Breast epithelium (tissue), 4 donors: ENCODE measurements at regions not wholly inside any gene's neighbourhood (a gene's known extent, or its start where the extent isn't known, plus 50 kb on each side); places are given as distances from the start of the nearest gene placed in this dataset.

Experiments
- DNase-seq, 2 donors: peaks; one replicate each; pipeline ENCODE4 v3.0.0-alpha.2; 2019; ENCODE audit warnings: low spot score in 2 of 2
- H3K27ac ChIP-seq, 2 donors: fragments of 200-600 bp; sonication (generic) in 1 of 2; one replicate each; pipeline ENCODE4 v1.5.1; 2016 to 2019; ENCODE audit warnings: mild to moderate bottlenecking in 1 of 2
- H3K27me3 ChIP-seq, 2 donors: fragments of 200-600 bp; sonication (generic) in 1 of 2; one replicate each; pipeline versions ENCODE4 v1.5.1 to v1.6.0; 2017 to 2019; ENCODE audit warnings: control low read depth in 1 of 2, mild to moderate bottlenecking in 1 of 2
- H3K36me3 ChIP-seq: fragments of 200-600 bp; one replicate; pipeline ENCODE4 v1.5.1; 2019
- H3K4me1 ChIP-seq, 2 donors: fragments of 200-600 bp; sonication (generic); one replicate each; pipeline ENCODE4 v1.5.1; 2016 to 2019; ENCODE audit warnings: control low read depth in 1 of 2
- H3K4me3 ChIP-seq, 3 donors: fragments of 200-600 bp; sonication (generic); 1 replicate in 2 of 3; 2 replicates in 1 of 3; pipeline ENCODE4 v1.5.1; 2016 to 2019; ENCODE audit warnings: mild to moderate bottlenecking in 3 of 3, moderate library complexity in 2 of 3
- H3K9me3 ChIP-seq, 2 donors: fragments of 200-600 bp; sonication (generic) in 1 of 2; one replicate each; pipeline ENCODE4 v1.5.1; 2016 to 2019; ENCODE audit warnings: control low read depth in 1 of 2
- POLR2A ChIP-seq: fragments of 450-650 bp; IDR thresholded peaks from one replicate; pipeline ENCODE4 v1.6.1; 2016; ENCODE audit warnings: antibody characterized with exemption, mild to moderate bottlenecking, moderate library complexity
- POLR2AphosphoS5 ChIP-seq, 3 donors: sonication (generic); formaldehyde crosslinking; IDR thresholded peaks; one replicate each; pipeline ENCODE4 v1.6.1; 2017; ENCODE audit warnings: antibody characterized with exemption in 3 of 3
- intact Hi-C: fragments of 100-400 bp; cut with DNase I; formaldehyde crosslinking; loops from one replicate; pipeline ENCODE4 v1.15.1; 2023; ENCODE audit warnings: low total_unique reads
- TF ChIP-seq, protein P1 (sequence below), 3 donors: fragments of 450-650 bp; IDR thresholded peaks; one replicate each; pipeline ENCODE4 v1.5.1; 2016 to 2017; ENCODE audit warnings: antibody characterized with exemption in 3 of 3, mild to moderate bottlenecking in 3 of 3, moderate library complexity in 3 of 3

DNA sequence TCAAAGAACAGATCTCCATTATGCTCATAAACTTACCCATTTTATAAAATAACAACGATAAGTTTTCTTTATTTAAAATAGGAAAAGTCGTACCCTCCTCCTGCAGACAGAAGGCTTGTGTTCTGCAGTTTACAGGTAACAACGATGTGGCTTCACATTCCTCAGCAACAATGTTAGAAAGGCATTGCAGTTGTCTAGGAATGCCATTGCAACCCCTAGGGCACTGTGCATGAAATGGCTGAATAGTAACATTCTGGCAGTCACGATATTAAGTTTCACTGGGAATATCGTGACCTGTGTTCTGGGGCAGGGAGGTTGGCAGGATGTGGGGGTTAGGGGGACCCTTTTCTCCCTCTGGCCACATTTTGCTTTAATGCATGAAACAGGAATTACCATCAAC is 331.9 kb downstream of the DEPDC1B start:
- Histone ChIP-seq H3K9me3 (no peaks in the 10 kb centered on the region), H3K27me3 (no peaks in the 10 kb centered on the region), H3K4me3 (no peak overlapping the region), H3K4me1 (no peaks in the 10 kb centered on the region), H3K36me3 (no peaks in the 10 kb centered on the region), H3K27ac (no peak overlapping the region)
- intact Hi-C loops = no loop called here
- no peak for DNase-seq
- TF ChIP-seq POLR2AphosphoS5 (IDR thresholded peaks at IDR 0.05) = no peak
- TF ChIP-seq POLR2A = no peak
- TF ChIP-seq, protein P1, sequence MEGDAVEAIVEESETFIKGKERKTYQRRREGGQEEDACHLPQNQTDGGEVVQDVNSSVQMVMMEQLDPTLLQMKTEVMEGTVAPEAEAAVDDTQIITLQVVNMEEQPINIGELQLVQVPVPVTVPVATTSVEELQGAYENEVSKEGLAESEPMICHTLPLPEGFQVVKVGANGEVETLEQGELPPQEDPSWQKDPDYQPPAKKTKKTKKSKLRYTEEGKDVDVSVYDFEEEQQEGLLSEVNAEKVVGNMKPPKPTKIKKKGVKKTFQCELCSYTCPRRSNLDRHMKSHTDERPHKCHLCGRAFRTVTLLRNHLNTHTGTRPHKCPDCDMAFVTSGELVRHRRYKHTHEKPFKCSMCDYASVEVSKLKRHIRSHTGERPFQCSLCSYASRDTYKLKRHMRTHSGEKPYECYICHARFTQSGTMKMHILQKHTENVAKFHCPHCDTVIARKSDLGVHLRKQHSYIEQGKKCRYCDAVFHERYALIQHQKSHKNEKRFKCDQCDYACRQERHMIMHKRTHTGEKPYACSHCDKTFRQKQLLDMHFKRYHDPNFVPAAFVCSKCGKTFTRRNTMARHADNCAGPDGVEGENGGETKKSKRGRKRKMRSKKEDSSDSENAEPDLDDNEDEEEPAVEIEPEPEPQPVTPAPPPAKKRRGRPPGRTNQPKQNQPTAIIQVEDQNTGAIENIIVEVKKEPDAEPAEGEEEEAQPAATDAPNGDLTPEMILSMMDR (IDR thresholded peaks at IDR 0.05) = no peak

DNA sequence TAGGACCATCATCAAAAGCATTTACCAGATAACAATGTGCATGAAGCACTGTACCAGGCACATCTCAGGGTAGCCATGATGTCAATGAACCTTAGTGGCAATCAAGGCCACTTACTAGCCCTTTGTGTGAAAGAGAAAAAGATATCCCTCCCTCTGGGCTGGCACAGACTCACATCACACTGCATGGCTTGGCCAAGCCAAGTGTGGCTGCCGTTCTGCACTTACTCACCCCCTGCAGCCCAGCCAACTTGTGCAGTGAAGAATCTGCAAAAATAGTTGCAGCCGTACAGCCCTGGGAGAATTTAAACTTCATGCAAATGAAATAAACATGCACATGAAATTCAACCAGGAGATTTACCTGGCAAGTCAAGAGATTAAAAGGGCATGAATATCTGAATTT is 333.5 kb downstream of the DEPDC1B start:
- H3K27ac ChIP-seq = no peak overlapping the region

DNA sequence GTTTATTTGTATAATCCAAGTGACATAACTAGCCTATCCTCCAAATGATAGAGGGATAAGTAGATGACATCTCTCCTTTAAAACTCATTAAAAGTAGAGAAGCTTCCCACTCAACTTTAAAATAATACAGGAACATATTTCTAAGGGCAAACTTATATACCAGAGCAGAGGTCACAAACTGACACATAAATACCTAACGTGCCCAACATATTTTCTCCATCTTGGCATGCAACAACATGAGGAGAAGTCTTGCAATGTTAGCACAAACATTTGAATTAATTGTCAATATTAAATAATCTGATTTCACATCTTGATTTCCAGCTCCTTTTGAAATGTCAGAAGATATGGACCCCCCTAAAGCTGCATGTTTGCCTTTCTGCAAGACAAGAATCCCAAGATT is 335.0 kb downstream of the DEPDC1B start:
- H3K4me1 ChIP-seq = no peaks in the 10 kb centered on the region
- no peak overlapping the region for H3K4me3 ChIP-seq
- no peaks in the 10 kb centered on the region for H3K27me3 ChIP-seq
- TF ChIP-seq POLR2A (no peak), POLR2AphosphoS5 (IDR thresholded peaks at IDR 0.05) (no peak)
- TF ChIP-seq, protein P1 (IDR thresholded peaks at IDR 0.05) = no peak
- H3K9me3 ChIP-seq = no peaks in the 10 kb centered on the region
- intact Hi-C loops = no loop called here
- no peaks in the 10 kb centered on the region for H3K36me3 ChIP-seq
- no peak for DNase-seq
- H3K27ac ChIP-seq = no peak overlapping the region

More for the DNA sequence above, 333.5 kb downstream of the DEPDC1B start:
- no peak for DNase-seq
- no peaks in the 10 kb centered on the region for H3K36me3 ChIP-seq
- TF ChIP-seq, protein P1 (IDR thresholded peaks at IDR 0.05) = no peak
- TF ChIP-seq POLR2AphosphoS5 (IDR thresholded peaks at IDR 0.05) = no peak
- no peaks in the 10 kb centered on the region for H3K4me1 ChIP-seq
- H3K4me3 ChIP-seq = no peak overlapping the region
- intact Hi-C loops = no loop called here
- no peaks in the 10 kb centered on the region for H3K27me3 ChIP-seq
- H3K9me3 ChIP-seq = no peaks in the 10 kb centered on the region

DNA sequence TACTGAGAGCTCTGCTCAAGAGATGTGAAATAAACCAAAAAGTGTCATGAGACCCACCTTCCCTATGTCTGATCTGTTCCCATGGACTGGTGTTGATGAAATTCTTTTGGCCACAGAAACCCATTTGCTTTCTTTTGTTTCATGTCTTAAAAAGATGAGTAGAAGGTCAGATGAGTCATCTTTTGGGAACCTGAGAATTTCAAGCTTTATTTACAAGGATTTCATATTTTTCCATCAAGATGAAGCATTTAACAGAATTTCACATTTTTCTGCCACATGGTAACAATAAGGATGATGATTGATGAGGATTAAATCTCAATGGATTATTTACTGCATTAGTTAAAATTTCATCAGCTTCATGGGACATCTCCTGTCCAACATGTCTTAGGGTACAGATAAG is 337.8 kb downstream of the DEPDC1B start:
- Histone ChIP-seq H3K4me3 (no peak overlapping the region), H3K36me3 (no peaks in the 10 kb centered on the region), H3K9me3 (no peaks in the 10 kb centered on the region), H3K27me3 (no peaks in the 10 kb centered on the region), H3K27ac (no peak overlapping the region), H3K4me1 (no peaks in the 10 kb centered on the region)
- no peak for DNase-seq
- intact Hi-C loops = no loop called here
- TF ChIP-seq POLR2AphosphoS5 (IDR thresholded peaks at IDR 0.05) (no peak), POLR2A (no peak)
- TF ChIP-seq, protein P1 (IDR thresholded peaks at IDR 0.05) = no peak

DNA sequence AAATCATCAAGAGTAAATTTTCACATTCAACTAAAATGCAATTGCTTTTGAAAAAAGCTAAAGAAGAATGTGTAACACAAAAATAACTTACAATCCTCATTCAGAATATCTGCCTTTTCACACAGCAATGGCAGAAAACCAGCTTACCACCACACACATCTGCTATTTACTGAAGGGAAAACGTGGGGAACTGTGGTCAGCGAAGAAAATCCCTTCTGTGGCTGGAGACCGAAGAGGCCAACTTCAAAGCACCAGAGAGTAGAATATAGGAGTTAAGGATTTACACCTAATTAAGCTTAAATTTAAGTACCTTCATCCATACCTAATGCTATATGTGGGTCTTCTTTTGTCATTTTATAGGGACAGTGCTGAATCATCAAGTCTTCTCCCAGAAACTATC is 339.6 kb downstream of the DEPDC1B start:
- H3K9me3 ChIP-seq = no peaks in the 10 kb centered on the region
- no peak for DNase-seq
- H3K36me3 ChIP-seq = no peaks in the 10 kb centered on the region
- no peaks in the 10 kb centered on the region for H3K4me1 ChIP-seq
- H3K4me3 ChIP-seq = no peak overlapping the region
- no peak overlapping the region for H3K27ac ChIP-seq
- intact Hi-C loops = no loop called here
- H3K27me3 ChIP-seq = no peaks in the 10 kb centered on the region
- no peak for TF ChIP-seq POLR2A
- TF ChIP-seq, protein P1 (IDR thresholded peaks at IDR 0.05) = no peak
- TF ChIP-seq POLR2AphosphoS5 (IDR thresholded peaks at IDR 0.05) = no peak
